Thyroid gland (tissue), 4 donors: ENCODE measurements at regions not wholly inside any gene's neighbourhood (a gene's known extent, or its start where the extent isn't known, plus 50 kb on each side); places are given as distances from the start of the nearest gene placed in this dataset.

Experiments used
- DNase-seq, 2 donors: peaks; one replicate each; pipeline ENCODE4 v3.0.0-alpha.2; 2019
- H3K27ac ChIP-seq, 3 donors: fragments of 200-600 bp; sonication (generic); 1 replicate in 2 of 3; 2 replicates in 1 of 3; pipeline ENCODE4 v1.5.1; 2016 to 2019; ENCODE audit warnings: mild to moderate bottlenecking in 1 of 3, moderate library complexity in 1 of 3
- H3K27me3 ChIP-seq: fragments of 200-600 bp; sonication (generic); one replicate; pipeline ENCODE4 v1.5.1; 2019
- H3K36me3 ChIP-seq, 2 donors: fragments of 200-600 bp; sonication (generic); one replicate each; pipeline ENCODE4 v1.5.1; 2016 to 2019
- H3K4me1 ChIP-seq, 2 donors: fragments of 200-600 bp; sonication (generic); one replicate each; pipeline ENCODE4 v1.5.1; 2017 to 2019
- H3K4me3 ChIP-seq, 3 donors: fragments of 200-600 bp; sonication (generic); replicated peaks in 1 of 3; 1 replicate in 2 of 3; 2 replicates in 1 of 3; pipeline ENCODE4 v1.5.1; 2016; ENCODE audit warnings: mild to moderate bottlenecking in 1 of 3
- H3K9me3 ChIP-seq: fragments of 200-600 bp; sonication (generic); one replicate; pipeline ENCODE4 v1.5.1; 2017
- POLR2A ChIP-seq, 2 donors: fragments of 450-650 bp; IDR thresholded peaks; one replicate each; pipeline ENCODE4 v1.6.1; 2017; ENCODE audit warnings: antibody characterized with exemption in 2 of 2, mild to moderate bottlenecking in 2 of 2, moderate library complexity in 1 of 2
- WGBS, 2 donors: methylation state at CpG; one replicate each; pipeline ENCODE4 v1.1.5; 2017; 5-methylcytosine and 5-hydroxymethylcytosine counted together
- intact Hi-C: fragments of 100-400 bp; cut with DNase I; formaldehyde crosslinking; loops from one replicate; pipeline ENCODE4 v1.15.1; 2023
- TF ChIP-seq, protein P1 (sequence below), 6 experiments: fragments of 200-600 bp in 3 of 6; fragments of 450-650 bp in 3 of 6; sonication (generic) in 3 of 6; IDR thresholded peaks; one replicate each; pipeline ENCODE4 v1.5.1; 2016 to 2019; ENCODE audit warnings: antibody characterized with exemption in 6 of 6, mild to moderate bottlenecking in 2 of 6, inconsistent platforms in 1 of 6, moderate library complexity in 1 of 6

DNA sequence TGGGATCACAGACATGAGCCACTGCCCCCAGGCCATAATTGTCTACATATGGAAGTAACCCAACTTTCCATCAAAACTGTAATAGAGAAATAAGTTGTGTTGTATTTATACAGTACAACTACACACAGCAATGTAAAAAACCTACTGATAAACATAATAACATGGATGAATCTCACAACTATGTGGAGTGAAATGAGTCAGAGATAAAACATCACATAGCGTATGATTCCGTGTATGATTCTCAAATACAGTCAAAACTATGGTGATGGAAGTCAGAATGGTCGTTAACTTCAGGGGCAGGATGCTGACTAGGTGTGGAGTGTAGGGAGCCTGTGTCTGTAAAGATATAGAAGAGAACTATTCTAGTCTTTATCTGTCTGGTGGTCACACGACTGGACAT is 332.7 kb upstream of the SLCO3A1 start:
- TF ChIP-seq POLR2A (IDR thresholded peaks at IDR 0.05) = no peak
- TF ChIP-seq, protein P1, sequence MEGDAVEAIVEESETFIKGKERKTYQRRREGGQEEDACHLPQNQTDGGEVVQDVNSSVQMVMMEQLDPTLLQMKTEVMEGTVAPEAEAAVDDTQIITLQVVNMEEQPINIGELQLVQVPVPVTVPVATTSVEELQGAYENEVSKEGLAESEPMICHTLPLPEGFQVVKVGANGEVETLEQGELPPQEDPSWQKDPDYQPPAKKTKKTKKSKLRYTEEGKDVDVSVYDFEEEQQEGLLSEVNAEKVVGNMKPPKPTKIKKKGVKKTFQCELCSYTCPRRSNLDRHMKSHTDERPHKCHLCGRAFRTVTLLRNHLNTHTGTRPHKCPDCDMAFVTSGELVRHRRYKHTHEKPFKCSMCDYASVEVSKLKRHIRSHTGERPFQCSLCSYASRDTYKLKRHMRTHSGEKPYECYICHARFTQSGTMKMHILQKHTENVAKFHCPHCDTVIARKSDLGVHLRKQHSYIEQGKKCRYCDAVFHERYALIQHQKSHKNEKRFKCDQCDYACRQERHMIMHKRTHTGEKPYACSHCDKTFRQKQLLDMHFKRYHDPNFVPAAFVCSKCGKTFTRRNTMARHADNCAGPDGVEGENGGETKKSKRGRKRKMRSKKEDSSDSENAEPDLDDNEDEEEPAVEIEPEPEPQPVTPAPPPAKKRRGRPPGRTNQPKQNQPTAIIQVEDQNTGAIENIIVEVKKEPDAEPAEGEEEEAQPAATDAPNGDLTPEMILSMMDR (IDR thresholded peaks at IDR 0.05) = no peak
- intact Hi-C loops = no loop called here
- no peak for DNase-seq
- Histone ChIP-seq H3K9me3 (no peaks in the 10 kb centered on the region), H3K27me3 (no peaks in the 10 kb centered on the region), H3K4me3 (no peak overlapping the region), H3K27ac (no peak overlapping the region), H3K36me3 (no peaks in the 10 kb centered on the region), H3K4me1 (no peaks in the 10 kb centered on the region)
- WGBS, 2 donors = 64 to 72% methylated on average over 4 of the region's 4 CpGs

DNA sequence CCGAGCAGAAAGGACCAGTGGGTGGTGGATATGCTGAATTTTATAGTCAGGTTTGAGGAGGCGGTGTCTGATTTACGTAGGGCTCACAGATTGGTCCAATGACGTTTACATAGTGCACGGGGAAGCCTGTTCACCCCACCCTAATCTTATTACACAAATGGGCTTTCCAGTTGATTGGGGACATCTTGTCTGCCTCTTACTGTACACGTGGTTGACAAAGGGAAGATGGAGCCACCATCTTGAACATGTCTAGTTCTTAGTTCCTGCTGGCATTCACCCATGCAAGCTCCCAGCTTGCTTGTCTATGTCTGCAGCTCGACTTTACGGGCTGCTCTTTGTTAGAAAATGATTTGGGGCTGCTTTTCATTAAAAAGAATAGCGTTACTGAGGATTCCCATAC is 332.0 kb upstream of the SLCO3A1 start:
- TF ChIP-seq, protein P1 (IDR thresholded peaks at IDR 0.05) = no peak
- no peak for TF ChIP-seq POLR2A (IDR thresholded peaks at IDR 0.05)
- H3K27ac ChIP-seq = no peak overlapping the region
- WGBS, 2 donors = 79 to 81% methylated on average over 9 of the region's 9 CpGs
- intact Hi-C loops = no loop called here
- H3K4me1 ChIP-seq = no peaks in the 10 kb centered on the region
- H3K4me3 ChIP-seq = no peak overlapping the region
- no peaks in the 10 kb centered on the region for H3K9me3 ChIP-seq
- H3K36me3 ChIP-seq = no peaks in the 10 kb centered on the region
- no peak for DNase-seq
- no peaks in the 10 kb centered on the region for H3K27me3 ChIP-seq

DNA sequence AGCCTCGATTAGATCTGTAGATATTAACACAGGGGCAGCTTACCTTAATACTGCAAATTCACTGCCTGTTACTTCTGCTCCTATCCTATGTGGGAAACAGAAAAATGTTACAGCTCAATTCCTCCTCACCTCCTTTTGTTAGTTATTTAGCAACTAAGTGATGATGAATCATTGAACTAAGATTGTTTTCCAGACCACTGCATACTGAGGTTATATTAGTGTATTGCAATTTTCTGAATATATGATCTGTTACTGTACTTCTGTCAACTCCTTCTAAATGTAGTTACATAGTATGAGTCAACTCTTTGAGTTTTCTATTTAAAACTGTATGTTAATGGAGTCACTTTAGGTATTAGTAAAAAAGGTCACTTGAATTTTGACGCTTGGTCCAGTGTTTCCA is 331.5 kb upstream of the SLCO3A1 start:
- Histone ChIP-seq H3K4me1 (no peaks in the 10 kb centered on the region), H3K36me3 (no peaks in the 10 kb centered on the region), H3K27me3 (no peaks in the 10 kb centered on the region), H3K27ac (no peak overlapping the region), H3K9me3 (no peaks in the 10 kb centered on the region), H3K4me3 (no peak overlapping the region)
- 84 to 85% methylated on average over 2 of the region's 2 CpGs for WGBS, 2 donors
- TF ChIP-seq, protein P1 (IDR thresholded peaks at IDR 0.05) = no peak
- TF ChIP-seq POLR2A (IDR thresholded peaks at IDR 0.05) = no peak
- DNase-seq = no peak
- intact Hi-C loops = no loop called here

DNA sequence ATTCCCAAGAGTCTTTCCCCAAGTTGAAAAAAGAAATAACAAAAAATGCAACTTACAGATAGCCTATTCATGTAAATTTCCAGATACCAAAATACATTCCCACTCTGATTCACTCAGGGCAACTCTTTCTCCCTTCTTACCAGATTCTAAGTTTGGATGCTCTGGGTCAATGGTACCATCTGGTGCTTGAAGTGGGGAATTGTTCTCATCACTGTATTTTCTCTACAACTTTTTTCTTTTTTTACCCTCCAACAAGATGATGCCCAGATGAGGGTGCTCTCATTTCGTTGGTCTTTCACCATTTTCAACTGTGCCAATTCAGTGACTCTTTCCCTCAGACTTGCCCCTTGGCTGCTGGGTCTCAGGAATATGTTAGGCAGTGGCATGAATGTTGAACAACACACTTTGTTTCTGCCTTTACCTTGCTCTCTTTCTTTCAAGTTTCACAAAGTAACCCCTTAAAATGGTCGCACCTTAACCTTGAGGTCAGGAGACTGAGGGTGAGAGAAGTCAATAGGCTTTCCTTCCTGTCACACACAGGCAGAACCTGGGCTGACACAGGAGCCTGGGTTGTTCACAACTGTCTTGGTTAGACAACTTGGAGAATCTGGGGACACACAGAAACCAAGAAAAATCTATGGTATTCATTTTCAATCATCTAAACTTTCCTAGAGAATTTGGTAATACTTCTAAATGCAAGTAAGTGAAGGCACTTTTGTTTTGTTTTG is 330.7 kb upstream of the SLCO3A1 start:
- WGBS, 2 donors = 63 to 74% methylated on average over 2 of the region's 2 CpGs
- DNase-seq = no peak
- Histone ChIP-seq H3K36me3 (no peaks in the 10 kb centered on the region), H3K4me1 (no peaks in the 10 kb centered on the region), H3K27me3 (no peaks in the 10 kb centered on the region), H3K4me3 (no peak overlapping the region), H3K27ac (no peak overlapping the region), H3K9me3 (no peaks in the 10 kb centered on the region)
- intact Hi-C loops = no loop called here
- TF ChIP-seq, protein P1 (IDR thresholded peaks at IDR 0.05) = no peak
- no peak for TF ChIP-seq POLR2A (IDR thresholded peaks at IDR 0.05)

DNA sequence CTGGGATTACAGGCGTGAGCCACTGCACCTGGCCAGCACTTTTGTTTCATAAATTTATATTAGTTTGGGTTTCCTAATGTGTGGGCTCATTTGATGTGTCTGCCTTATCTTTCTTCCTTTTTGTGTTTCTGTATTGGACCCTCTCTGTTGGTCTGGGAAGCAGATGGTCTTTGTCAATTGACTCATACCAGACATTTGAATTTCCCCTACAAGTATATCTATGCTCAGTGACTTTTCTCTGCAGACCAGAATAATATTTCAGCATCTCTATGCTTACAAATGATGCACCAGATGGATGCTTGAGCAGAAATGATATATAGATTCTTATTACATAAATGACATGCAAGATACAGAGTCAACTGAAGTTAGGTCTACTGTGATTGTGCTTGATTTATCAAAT is 329.9 kb upstream of the SLCO3A1 start:
- TF ChIP-seq, protein P1 (IDR thresholded peaks at IDR 0.05) = no peak
- no peak for TF ChIP-seq POLR2A (IDR thresholded peaks at IDR 0.05)
- Histone ChIP-seq H3K27me3 (no peaks in the 10 kb centered on the region), H3K4me1 (no peaks in the 10 kb centered on the region), H3K4me3 (no peak overlapping the region), H3K9me3 (no peaks in the 10 kb centered on the region), H3K36me3 (no peaks in the 10 kb centered on the region), H3K27ac (no peak overlapping the region)
- DNase-seq = no peak
- intact Hi-C loops = no loop called here
- 92 to 93% methylated on average over 1 of the region's 1 CpG for WGBS, 2 donors
